SK-N-SH (cell line): ENCODE measurements at regions not wholly inside any gene's neighbourhood (a gene's known extent, or its start where the extent isn't known, plus 50 kb on each side); places are given as distances from the start of the nearest gene placed in this dataset.

Source experiments
- CTCF ChIA-PET: fragments of 300-600, 350-600 bp; formaldehyde crosslinking; extraction: SDS; loops from one replicate; lab custom pipeline; 2021; lab: Yijun Ruan, JAX
- POLR2A ChIA-PET: fragments of 350-600 bp; sonication (Branson Sonifier 250); formaldehyde crosslinking; extraction: SDS; loops from one replicate; lab custom pipeline; 2020; ENCODE audit warnings: antibody characterized with exemption, inconsistent platforms; lab: Yijun Ruan, JAX
- DNase-seq: peaks from one replicate; pipeline ENCODE4 v3.0.0; 2012
- H2AFZ ChIP-seq: fragments of 200-600 bp; sonication (generic); 2 replicates; pipeline ENCODE4 v1.8.1; 2016; ENCODE audit warnings: antibody characterized with exemption, mild to moderate bottlenecking, low read depth
- H3F3A ChIP-seq: fragments of 200-600 bp; sonication (generic); replicated peaks from 2 replicates; pipeline ENCODE3; 2016; ENCODE audit warnings: antibody characterized with exemption, mild to moderate bottlenecking; ENCODE audit not compliant: insufficient read depth
- H3K27ac ChIP-seq, 2 experiments: fragments of 200-500 bp in 1 of 2; fragments of 200-600 bp in 1 of 2; sonication (Bioruptor generic) in 1 of 2; sonication (generic), shearing (Covaris generic) in 1 of 2; 2 replicates each; pipeline versions ENCODE4 v1.5.1 to v1.6.1; 2014 to 2016; ENCODE audit warnings: low read depth in 2 of 2, inconsistent platforms in 1 of 2, low read length in 1 of 2, mild to moderate bottlenecking in 1 of 2, mixed read lengths in 1 of 2
- H3K27me3 ChIP-seq: fragments of 200-600 bp; sonication (generic), shearing (Covaris generic); 2 replicates; pipeline ENCODE4 v1.6.1; 2016; ENCODE audit warnings: mixed run types; ENCODE audit not compliant: insufficient read depth
- H3K36me3 ChIP-seq, 2 experiments: fragments of 200-500 bp in 1 of 2; fragments of 200-600 bp in 1 of 2; sonication (Bioruptor generic) in 1 of 2; sonication (generic) in 1 of 2; replicated peaks in 1 of 2; 2 replicates each; pipeline versions ENCODE3 to v1.5.1; 2014 to 2016; ENCODE audit warnings: low read length in 1 of 2, mild to moderate bottlenecking in 1 of 2; ENCODE audit not compliant: insufficient read depth in 2 of 2, control insufficient read depth in 1 of 2
- H3K4me1 ChIP-seq, 2 experiments: fragments of 200-500 bp in 1 of 2; fragments of 200-600 bp in 1 of 2; sonication (Bioruptor generic) in 1 of 2; sonication (generic), shearing (Covaris generic) in 1 of 2; 2 replicates each; pipeline versions ENCODE4 v1.5.1 to v1.6.1; 2014 to 2016; ENCODE audit warnings: low read depth in 1 of 2, low read length in 1 of 2, mixed run types in 1 of 2; ENCODE audit not compliant: insufficient read depth in 2 of 2, control insufficient read depth in 1 of 2
- H3K4me2 ChIP-seq: fragments of 200-600 bp; sonication (generic), shearing (Covaris generic); 2 replicates; pipeline ENCODE4 v1.6.1; 2017; ENCODE audit warnings: mixed run types
- H3K4me3 ChIP-seq, 2 experiments: fragments of 200-500 bp in 1 of 2; fragments of 200-600 bp in 1 of 2; sonication (Bioruptor generic) in 1 of 2; sonication (generic), shearing (Covaris generic) in 1 of 2; 2 replicates each; pipeline versions ENCODE4 v1.5.1 to v1.8.1; 2014 to 2016; ENCODE audit warnings: low read depth in 2 of 2, inconsistent platforms in 1 of 2, low read length in 1 of 2, mild to moderate bottlenecking in 1 of 2, mixed read lengths in 1 of 2, moderate library complexity in 1 of 2
- H3K79me2 ChIP-seq: fragments of 200-600 bp; sonication (generic); 2 replicates; pipeline ENCODE4 v1.8.1; 2017; ENCODE audit warnings: mild to moderate bottlenecking; ENCODE audit not compliant: insufficient read depth
- H3K9ac ChIP-seq: fragments of 200-600 bp; sonication (generic); 2 replicates; pipeline ENCODE4 v1.6.1; 2017; ENCODE audit warnings: mixed run types
- H3K9me2 ChIP-seq: fragments of 200-600 bp; sonication (generic); 2 replicates; pipeline ENCODE4 v1.6.1; 2017; ENCODE audit warnings: mixed run types
- H3K9me3 ChIP-seq: fragments of 200-600 bp; sonication (generic); 2 replicates; pipeline ENCODE4 v1.6.1; 2017; ENCODE audit warnings: mixed run types, mild to moderate bottlenecking, moderate library complexity
- H4K20me1 ChIP-seq: fragments of 200-600 bp; sonication (generic); 2 replicates; pipeline ENCODE4 v1.6.1; 2017; ENCODE audit warnings: mild to moderate bottlenecking, mixed run types; ENCODE audit not compliant: insufficient read depth
- CHD2 ChIP-seq: fragments of 150-350 bp; IDR thresholded peaks from 2 replicates; pipeline ENCODE4 v1.6.1; 2018; ENCODE audit warnings: low read length; ENCODE audit not compliant: partially characterized antibody
- FOXJ3 ChIP-seq: sonication (generic); formaldehyde crosslinking; IDR thresholded peaks from 2 replicates; pipeline ENCODE4 v1.5.1; 2020; ENCODE audit warnings: mild to moderate bottlenecking, missing genetic modification reagents
- FOXM1 ChIP-seq: IDR thresholded peaks from 2 replicates; pipeline ENCODE4 v1.4.0; 2012; ENCODE audit warnings: low read depth, mild to moderate bottlenecking
- GABPA ChIP-seq: IDR thresholded peaks from 2 replicates; pipeline ENCODE4 v1.4.0; 2012; ENCODE audit warnings: low read depth, mild to moderate bottlenecking
- GATA2 ChIP-seq: sonication (generic); formaldehyde crosslinking; IDR thresholded peaks from 2 replicates; pipeline ENCODE4 v1.5.0; 2020; ENCODE audit warnings: mild to moderate bottlenecking, missing genetic modification reagents
- JUND ChIP-seq: IDR thresholded peaks from 2 replicates; pipeline ENCODE4 v1.4.0; 2012
- MEF2A ChIP-seq: IDR thresholded peaks from 2 replicates; pipeline ENCODE4 v1.4.0; 2012; ENCODE audit warnings: low read depth, borderline replicate concordance
- NFIC ChIP-seq: IDR thresholded peaks from 2 replicates; pipeline ENCODE4 v1.4.0; 2012; ENCODE audit warnings: borderline replicate concordance
- RCOR1 ChIP-seq: fragments of 150-350 bp; IDR thresholded peaks from 2 replicates; pipeline ENCODE4 v1.6.1; 2017; ENCODE audit warnings: antibody characterized with exemption, low read length
- SIN3A ChIP-seq: IDR thresholded peaks from 2 replicates; pipeline ENCODE4 v1.6.1; 2012; ENCODE audit warnings: low read depth, mild to moderate bottlenecking, low read length, moderate library complexity, borderline replicate concordance
- SMC3 ChIP-seq: IDR thresholded peaks from 2 replicates; pipeline ENCODE4 v1.6.1; 2012; ENCODE audit warnings: low read depth, low read length, improper control_type of control experiment
- TAF1 ChIP-seq: IDR thresholded peaks from 2 replicates; pipeline ENCODE4 v1.6.1; 2012; ENCODE audit warnings: low read depth, mild to moderate bottlenecking, low read length, moderate library complexity, borderline replicate concordance
- TCF12 ChIP-seq: IDR thresholded peaks from 2 replicates; pipeline ENCODE4 v1.4.0; 2012
- USF1 ChIP-seq: IDR thresholded peaks from 2 replicates; pipeline ENCODE4 v1.4.0; 2012; ENCODE audit warnings: low read depth, borderline replicate concordance
- ZBTB33 ChIP-seq: IDR thresholded peaks from 2 replicates; pipeline ENCODE4 v1.4.0; 2012; ENCODE audit warnings: low read depth, borderline replicate concordance
- WGBS: methylation state at CpG from one replicate; pipeline ENCODE4 v1.1.6; 2017; ENCODE audit warnings: low lambda C conversion rate; 5-methylcytosine and 5-hydroxymethylcytosine counted together
- TF ChIP-seq, protein P1 (sequence below): fragments of 150-350 bp; IDR thresholded peaks from 2 replicates; pipeline ENCODE4 v1.6.1; 2017; ENCODE audit warnings: antibody characterized with exemption, low read length, low read depth, borderline replicate concordance
- TF ChIP-seq, protein P2 (sequence below): IDR thresholded peaks from 2 replicates; pipeline ENCODE4; 2012

- Histone ChIP-seq H3K9me2 (no peaks in the 10 kb centered on the region), H3K9me3 (no peaks in the 10 kb centered on the region), H3K4me1 (no peaks in the 10 kb centered on the region), H3F3A (no peaks in the 10 kb centered on the region), H3K4me3 (no peak overlapping the region), H2AFZ (no peak overlapping the region), H3K36me3 (no peaks in the 10 kb centered on the region), H3K9ac (no peak overlapping the region), H3K4me2 (no peak overlapping the region), H3K27me3 (no peaks in the 10 kb centered on the region), H4K20me1 (no peaks in the 10 kb centered on the region), H3K27ac (no peak overlapping the region), H3K79me2 (no peaks in the 10 kb centered on the region)
- 48% methylated on average over 6 of the region's 6 CpGs for WGBS
- DNase-seq: no peak
- ChIA-PET CTCF (interaction anchor here (1.0 kb wide), 1 partner anchor 165 kb away, joined by 3 read pairs; no protein-coding TSS in a partner anchor), POLR2A (no interaction called here)
- TF ChIP-seq FOXM1 (no peak), USF1 (no peak), GABPA (no peak), TAF1 (no peak), FOXJ3 (no peak), NFIC (no peak), JUND (no peak), CHD2 (no peak), ZBTB33 (no peak), GATA2 (no peak), RCOR1 (no peak), TCF12 (no peak), MEF2A (no peak), SIN3A (no peak), SMC3 (no peak)
- TF ChIP-seq, protein P1, sequence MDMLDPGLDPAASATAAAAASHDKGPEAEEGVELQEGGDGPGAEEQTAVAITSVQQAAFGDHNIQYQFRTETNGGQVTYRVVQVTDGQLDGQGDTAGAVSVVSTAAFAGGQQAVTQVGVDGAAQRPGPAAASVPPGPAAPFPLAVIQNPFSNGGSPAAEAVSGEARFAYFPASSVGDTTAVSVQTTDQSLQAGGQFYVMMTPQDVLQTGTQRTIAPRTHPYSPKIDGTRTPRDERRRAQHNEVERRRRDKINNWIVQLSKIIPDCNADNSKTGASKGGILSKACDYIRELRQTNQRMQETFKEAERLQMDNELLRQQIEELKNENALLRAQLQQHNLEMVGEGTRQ: no peak
- TF ChIP-seq, protein P2, sequence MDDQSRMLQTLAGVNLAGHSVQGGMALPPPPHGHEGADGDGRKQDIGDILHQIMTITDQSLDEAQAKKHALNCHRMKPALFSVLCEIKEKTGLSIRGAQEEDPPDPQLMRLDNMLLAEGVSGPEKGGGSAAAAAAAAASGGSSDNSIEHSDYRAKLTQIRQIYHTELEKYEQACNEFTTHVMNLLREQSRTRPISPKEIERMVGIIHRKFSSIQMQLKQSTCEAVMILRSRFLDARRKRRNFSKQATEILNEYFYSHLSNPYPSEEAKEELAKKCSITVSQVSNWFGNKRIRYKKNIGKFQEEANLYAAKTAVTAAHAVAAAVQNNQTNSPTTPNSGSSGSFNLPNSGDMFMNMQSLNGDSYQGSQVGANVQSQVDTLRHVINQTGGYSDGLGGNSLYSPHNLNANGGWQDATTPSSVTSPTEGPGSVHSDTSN: no peak
Observed at GRCh38 chr10:8544500-8544899, 490.0 kb downstream of the GATA3 start.
